Trophoblast cell (in vitro differentiated cells and primary cell): ENCODE measurements at regions not wholly inside any gene's neighbourhood (a gene's known extent, or its start where the extent isn't known, plus 50 kb on each side); places are given as distances from the start of the nearest gene placed in this dataset.
"Not testable (repeated sequence)": the region's sequence is repeated elsewhere in the genome, so short reads cannot be mapped to it uniquely, and the experiment has no call there.

Source experiments
- DNase-seq, 2 donors: peaks; one replicate each; pipeline ENCODE4 v3.0.0-alpha.2; 2016
- H2AFZ ChIP-seq: 2 replicates; pipeline ENCODE4 v1.6.1; 2013; ENCODE audit warnings: low read length, moderate library complexity, mild to moderate bottlenecking; ENCODE audit not compliant: insufficient read depth, poor library complexity
- H2AK5ac ChIP-seq: 2 replicates; pipeline ENCODE4 v1.6.1; 2013; ENCODE audit warnings: mild to moderate bottlenecking, low read length
- H2BK120ac ChIP-seq: 2 replicates; pipeline ENCODE4 v1.6.1; 2013; ENCODE audit warnings: low read length, mild to moderate bottlenecking, moderate library complexity; ENCODE audit not compliant: insufficient read depth, poor library complexity
- H2BK12ac ChIP-seq: 2 replicates; pipeline ENCODE4 v1.6.1; 2013; ENCODE audit warnings: mild to moderate bottlenecking, low read length, moderate library complexity
- H2BK5ac ChIP-seq: 2 replicates; pipeline ENCODE4 v1.6.1; 2013; ENCODE audit warnings: low read length, low read depth, moderate library complexity, mild to moderate bottlenecking; ENCODE audit not compliant: poor library complexity
- H3K14ac ChIP-seq: 2 replicates; pipeline ENCODE4 v1.6.1; 2013; ENCODE audit warnings: mild to moderate bottlenecking, low read length
- H3K18ac ChIP-seq: 2 replicates; pipeline ENCODE4 v1.6.1; 2013; ENCODE audit warnings: mild to moderate bottlenecking, low read length
- H3K23ac ChIP-seq: 2 replicates; pipeline ENCODE4 v1.6.1; 2013; ENCODE audit warnings: low read length
- H3K27ac ChIP-seq: 2 replicates; pipeline ENCODE4 v1.5.1; 2013; ENCODE audit warnings: low read depth, mild to moderate bottlenecking, inconsistent platforms, low read length, moderate library complexity
- H3K27me3 ChIP-seq: 2 replicates; pipeline ENCODE4 v1.6.1; 2013; ENCODE audit warnings: inconsistent platforms, mild to moderate bottlenecking, low read length, moderate library complexity; ENCODE audit not compliant: insufficient read depth
- H3K36me3 ChIP-seq, 2 experiments: 1 replicate in 1 of 2; 2 replicates in 1 of 2; pipeline ENCODE4 v1.6.1; 2013; ENCODE audit warnings: low read length in 2 of 2, mild to moderate bottlenecking in 2 of 2, moderate library complexity in 1 of 2; ENCODE audit not compliant: insufficient read depth in 2 of 2, control insufficient read depth in 1 of 2
- H3K4ac ChIP-seq: 2 replicates; pipeline ENCODE4 v1.6.1; 2013; ENCODE audit warnings: low read depth, mild to moderate bottlenecking, low read length, moderate library complexity
- H3K4me1 ChIP-seq, 2 experiments: 1 replicate in 1 of 2; 2 replicates in 1 of 2; pipeline ENCODE4 v1.6.1; 2013; ENCODE audit warnings: low read length in 2 of 2, mild to moderate bottlenecking in 2 of 2, moderate library complexity in 1 of 2; ENCODE audit not compliant: insufficient read depth in 2 of 2, control insufficient read depth in 1 of 2
- H3K4me2 ChIP-seq: 2 replicates; pipeline ENCODE4 v1.6.1; 2013; ENCODE audit warnings: inconsistent platforms, mild to moderate bottlenecking, low read length, moderate library complexity
- H3K4me3 ChIP-seq: 2 replicates; pipeline ENCODE4 v1.5.1; 2013; ENCODE audit warnings: mild to moderate bottlenecking, low read depth, low read length, inconsistent platforms
- H3K79me1 ChIP-seq: one replicate; pipeline ENCODE4 v1.6.1; 2013; ENCODE audit warnings: low read length
- H3K79me2 ChIP-seq: 2 replicates; pipeline ENCODE4 v1.6.1; 2013; ENCODE audit warnings: low read length, mild to moderate bottlenecking; ENCODE audit not compliant: control insufficient read depth, insufficient read depth, poor library complexity
- H3K9ac ChIP-seq: 2 replicates; pipeline ENCODE4 v1.6.1; 2013; ENCODE audit warnings: mild to moderate bottlenecking, low read length
- H3K9me3 ChIP-seq: 2 replicates; pipeline ENCODE4 v1.6.1; 2013; ENCODE audit warnings: low read depth, mild to moderate bottlenecking, control low read depth, inconsistent platforms, low read length; ENCODE audit not compliant: insufficient read depth
- H4K12ac ChIP-seq: 2 replicates; pipeline ENCODE4 v1.6.1; 2013; ENCODE audit warnings: low read depth, mild to moderate bottlenecking, low read length, moderate library complexity
- H4K8ac ChIP-seq: 2 replicates; pipeline ENCODE4 v1.6.1; 2013; ENCODE audit warnings: low read depth, mild to moderate bottlenecking, low read length, moderate library complexity
- H4K91ac ChIP-seq: one replicate; pipeline ENCODE4 v1.6.1; 2013; ENCODE audit warnings: low read depth, mild to moderate bottlenecking, low read length, moderate library complexity
- WGBS: extraction: QIAGEN DNeasy Blood & Tissue Kit; methylation state at CpG from one replicate; pipeline ENCODE4 v1.1.7; 2013; ENCODE audit warnings: missing lambda C conversion rate; ENCODE audit not compliant: insufficient read length, insufficient coverage; ENCODE audit errors: extremely low coverage; 5-methylcytosine and 5-hydroxymethylcytosine counted together

GRCh38 chr2:14788814-14789213, 156.3 kb downstream of the LRATD1 start:
- H2AFZ ChIP-seq, H3K23ac ChIP-seq, H3K27me3 ChIP-seq, H3K79me2 ChIP-seq, H3K18ac ChIP-seq, H2BK120ac ChIP-seq, H2BK5ac ChIP-seq, H3K4me3 ChIP-seq, H3K36me3 ChIP-seq, H3K4me2 ChIP-seq, H3K4me1 ChIP-seq, H3K27ac ChIP-seq, H3K14ac ChIP-seq, H3K79me1 ChIP-seq, H4K91ac ChIP-seq, H4K8ac ChIP-seq, H3K4ac ChIP-seq, H4K12ac ChIP-seq, H3K9ac ChIP-seq, H2AK5ac ChIP-seq, H3K9me3 ChIP-seq, DNase-seq, H2BK12ac ChIP-seq: not testable (repeated sequence)
- WGBS, result no CpG with 5 or more reads among the region's 9 CpGs

GRCh38 chr2:14790041-14790640, 157.6 kb downstream of the LRATD1 start:
- Histone ChIP-seq H3K14ac (no peak overlapping the region), H3K23ac (no peak overlapping the region), H2AFZ (no peak overlapping the region), H4K8ac (no peak overlapping the region), H3K36me3 (no peaks in the 10 kb centered on the region), H3K9me3 (no peaks in the 10 kb centered on the region), H3K9ac (no peak overlapping the region), H4K91ac (no peak overlapping the region), H3K4ac (no peak overlapping the region), H3K79me2 (no peaks in the 10 kb centered on the region), H2BK5ac (no peak overlapping the region), H3K79me1 (no peaks in the 10 kb centered on the region), H3K4me2 (no peak overlapping the region), H3K27me3 (no peaks in the 10 kb centered on the region), H2BK120ac (no peak overlapping the region), H3K4me3 (no peak overlapping the region), H3K18ac (no peak overlapping the region), H2BK12ac (no peak overlapping the region), H3K27ac (no peak overlapping the region), H2AK5ac (no peak overlapping the region), H4K12ac (no peak overlapping the region), H3K4me1 (no peaks in the 10 kb centered on the region)
- DNase-seq, result peak in 1 of 2 donors; percentile 53
- WGBS, result no CpG with 5 or more reads among the region's 1 CpG

GRCh38 chr2:14803994-14804393, 171.5 kb downstream of the LRATD1 start:
- no peaks in the 10 kb centered on the region for H3K36me3 ChIP-seq

GRCh38 chr2:14804902-14805301, 172.4 kb downstream of the LRATD1 start:
- no peak overlapping the region for H3K9ac ChIP-seq
- no peaks in the 10 kb centered on the region for H3K9me3 ChIP-seq
- no peak overlapping the region for H3K18ac ChIP-seq
- H3K27ac ChIP-seq, result no peak overlapping the region
- no peak for DNase-seq
- H2BK120ac ChIP-seq, result no peak overlapping the region
- H4K91ac ChIP-seq, result no peak overlapping the region
- H2BK5ac ChIP-seq, result no peak overlapping the region
- H3K4me1 ChIP-seq, result no peaks in the 10 kb centered on the region
- H3K4me2 ChIP-seq, result no peak overlapping the region
- H2AK5ac ChIP-seq, result no peak overlapping the region
- no peak overlapping the region for H3K14ac ChIP-seq
- no peaks in the 10 kb centered on the region for H3K27me3 ChIP-seq
- H3K79me2 ChIP-seq, result no peaks in the 10 kb centered on the region
- no peak overlapping the region for H4K8ac ChIP-seq
- no peak overlapping the region for H2AFZ ChIP-seq
- H3K4ac ChIP-seq, result no peak overlapping the region
- H4K12ac ChIP-seq, result no peak overlapping the region
- no peak overlapping the region for H3K4me3 ChIP-seq
- H2BK12ac ChIP-seq, result no peak overlapping the region
- no peaks in the 10 kb centered on the region for H3K36me3 ChIP-seq
- H3K23ac ChIP-seq, result no peak overlapping the region
- no peaks in the 10 kb centered on the region for H3K79me1 ChIP-seq
- 100% methylated on average over 1 of the region's 3 CpGs for WGBS

More at GRCh38 chr2:14803994-14804393, 171.5 kb downstream of the LRATD1 start:
- Histone ChIP-seq H2BK12ac (no peak overlapping the region), H3K9me3 (no peaks in the 10 kb centered on the region), H3K4ac (no peak overlapping the region), H3K4me2 (no peak overlapping the region), H3K23ac (no peak overlapping the region), H3K27me3 (no peaks in the 10 kb centered on the region), H2BK120ac (no peak overlapping the region), H4K12ac (no peak overlapping the region), H2BK5ac (no peak overlapping the region), H3K4me1 (no peaks in the 10 kb centered on the region), H4K91ac (no peak overlapping the region), H3K14ac (no peak overlapping the region), H3K4me3 (no peak overlapping the region), H3K27ac (no peak overlapping the region), H4K8ac (no peak overlapping the region), H2AFZ (no peak overlapping the region), H3K79me1 (no peaks in the 10 kb centered on the region), H3K79me2 (no peaks in the 10 kb centered on the region), H3K18ac (no peak overlapping the region), H2AK5ac (no peak overlapping the region), H3K9ac (no peak overlapping the region)
- DNase-seq, result no peak
